CD4-positive, alpha-beta T cell treated with Interleukin-15 for 4 hours (primary cell): ENCODE measurements at regions not wholly inside any gene's neighbourhood (a gene's known extent, or its start where the extent isn't known, plus 50 kb on each side); places are given as distances from the start of the nearest gene placed in this dataset.
A peak's percentile ranks its signal among the peaks of the same experiment; 100 is the strongest.
"Not testable (repeated sequence)": the region's sequence is repeated elsewhere in the genome, so short reads cannot be mapped to it uniquely, and the experiment has no call there.

Source experiments
- DNase-seq: peaks from one replicate; pipeline ENCODE4 v3.0.0-alpha.2; 2020; ENCODE audit warnings: low spot score

DNA sequence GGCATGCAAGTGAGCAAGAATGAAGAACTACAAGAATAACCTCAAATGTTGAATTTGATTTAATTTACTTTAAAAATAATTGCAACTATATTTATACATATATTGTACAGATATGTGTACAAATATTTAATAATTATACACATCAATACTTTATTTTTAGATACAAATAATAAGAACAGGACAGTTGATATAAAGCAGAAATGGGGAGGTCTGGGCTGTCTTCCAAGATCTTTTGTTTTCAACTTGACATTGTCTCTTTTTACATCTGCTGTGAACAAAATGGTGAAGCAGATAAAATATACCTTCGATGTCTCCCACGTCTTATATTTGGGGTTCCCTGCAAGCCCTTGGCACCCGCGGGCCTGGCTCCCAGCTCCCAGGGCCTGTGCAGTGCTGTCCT is 231.3 kb upstream of the RBBP8 start:
- no peak for DNase-seq

DNA sequence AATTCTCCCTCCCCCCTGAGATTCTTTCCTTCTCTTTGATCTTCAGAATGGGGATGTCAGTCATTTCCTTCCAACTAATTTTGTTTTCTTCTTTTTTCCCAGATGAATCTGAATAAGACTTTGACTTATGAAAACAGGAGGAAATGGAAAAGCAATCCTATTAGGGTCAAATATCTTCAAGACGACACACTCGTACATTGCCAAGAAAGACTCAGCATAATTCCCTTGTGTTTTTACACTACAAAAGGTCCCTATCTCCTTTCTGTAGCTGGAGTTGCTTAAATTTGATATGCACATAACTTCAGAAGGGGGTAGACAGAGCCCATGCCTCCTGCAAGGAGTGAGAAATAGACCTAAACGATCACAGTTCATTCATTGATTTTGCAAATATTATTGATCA is 230.3 kb upstream of the RBBP8 start:
- DNase-seq: no peak

DNA sequence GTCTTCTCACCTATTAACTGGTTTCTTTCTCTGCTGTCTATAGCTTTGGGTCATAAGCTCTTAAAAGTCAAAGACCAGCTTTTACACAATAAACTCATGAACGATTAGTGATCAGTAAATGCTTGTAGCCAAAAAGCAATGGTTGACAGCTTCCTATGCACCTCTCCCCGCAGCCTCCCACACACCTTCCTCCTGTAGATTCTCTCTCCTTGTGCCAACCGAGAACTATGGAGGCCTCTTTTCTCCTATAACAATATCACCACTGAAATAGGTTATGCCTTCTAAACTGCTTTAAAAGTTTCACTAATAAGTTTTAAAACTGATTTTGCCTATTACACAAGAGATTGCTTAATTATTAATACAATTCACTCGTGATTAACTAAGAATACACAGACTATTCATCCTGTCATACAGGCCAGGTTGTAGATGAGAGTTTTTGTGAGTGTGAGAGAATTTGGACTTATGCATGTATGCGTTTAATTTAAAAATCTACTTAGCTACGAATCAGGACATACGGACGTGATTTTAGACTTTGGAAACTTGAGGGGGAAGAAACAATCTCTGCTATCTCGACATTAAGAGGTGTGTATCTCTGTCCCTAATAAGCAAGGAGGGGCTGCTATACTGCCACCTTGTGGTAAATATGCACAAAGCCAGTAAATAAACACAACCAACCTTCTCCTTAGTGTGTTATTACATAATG is 229.1 kb upstream of the RBBP8 start:
- peak; percentile 31 for DNase-seq

- no peak for DNase-seq
These were observed 228.6 kb upstream of the RBBP8 start for GRCh38 chr18:22704586-22704918.

DNA sequence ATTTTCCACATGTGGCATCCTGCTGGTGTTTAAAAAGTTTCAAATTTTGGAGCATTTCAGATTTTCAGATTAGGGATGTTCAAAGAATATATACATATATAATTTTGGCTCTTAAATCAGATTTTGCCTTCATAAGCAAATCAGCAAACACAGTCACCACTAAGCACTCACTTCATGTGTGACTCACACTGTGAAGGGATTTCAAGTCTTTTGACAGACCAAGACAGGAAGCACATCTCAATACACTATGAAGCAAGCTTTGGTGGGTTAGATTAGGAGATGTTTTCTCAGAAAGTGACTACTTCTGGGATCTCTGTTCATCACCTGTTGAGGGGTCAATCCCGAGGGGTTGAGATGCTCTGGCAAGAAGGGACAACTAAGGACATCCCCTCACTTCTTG is 227.8 kb upstream of the RBBP8 start:
- DNase-seq: no peak

GRCh38 chr18:22706025-22706424 is 227.1 kb upstream of the RBBP8 start:
- DNase-seq: not testable (repeated sequence)

DNA sequence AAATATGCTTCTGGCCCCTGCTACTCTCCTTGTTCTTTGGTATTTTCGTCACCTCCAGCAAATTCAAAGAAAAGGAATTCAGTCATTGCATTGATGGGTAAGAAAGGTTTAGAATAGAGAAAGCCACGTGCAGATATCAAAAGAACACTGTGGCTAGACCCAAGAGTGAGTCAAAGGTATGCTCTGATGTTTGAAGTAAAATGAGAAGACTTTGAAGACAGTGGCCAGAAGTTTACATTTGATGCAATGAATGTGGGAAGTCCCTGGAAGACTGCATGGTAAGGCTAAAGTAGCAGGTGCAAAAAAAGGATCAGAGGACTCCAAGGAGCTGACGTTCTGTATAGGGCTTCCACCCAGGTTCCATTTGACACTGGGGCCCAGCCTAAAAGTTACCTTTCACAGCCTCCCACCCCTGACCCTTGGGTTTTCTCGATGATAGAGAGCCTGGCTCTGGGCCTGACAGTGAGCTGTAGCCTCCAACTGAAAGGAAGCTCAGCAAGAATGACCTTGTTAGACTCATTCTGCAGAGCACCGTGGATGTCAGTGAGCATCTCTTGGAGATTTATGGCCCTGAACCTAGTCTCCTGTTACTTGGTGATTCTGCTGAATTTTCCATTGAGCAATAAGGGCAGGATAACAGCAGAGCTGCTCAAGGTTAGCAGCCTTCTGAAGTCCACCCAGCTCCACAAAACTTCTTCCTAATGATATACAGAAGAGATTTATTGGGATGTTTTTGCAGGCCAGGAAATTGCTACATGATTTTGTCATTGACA is 223.7 kb upstream of the RBBP8 start:
- DNase-seq: no peak

- no peak for DNase-seq
These were observed 222.4 kb upstream of the RBBP8 start for GRCh38 chr18:22710673-22711191.

DNA sequence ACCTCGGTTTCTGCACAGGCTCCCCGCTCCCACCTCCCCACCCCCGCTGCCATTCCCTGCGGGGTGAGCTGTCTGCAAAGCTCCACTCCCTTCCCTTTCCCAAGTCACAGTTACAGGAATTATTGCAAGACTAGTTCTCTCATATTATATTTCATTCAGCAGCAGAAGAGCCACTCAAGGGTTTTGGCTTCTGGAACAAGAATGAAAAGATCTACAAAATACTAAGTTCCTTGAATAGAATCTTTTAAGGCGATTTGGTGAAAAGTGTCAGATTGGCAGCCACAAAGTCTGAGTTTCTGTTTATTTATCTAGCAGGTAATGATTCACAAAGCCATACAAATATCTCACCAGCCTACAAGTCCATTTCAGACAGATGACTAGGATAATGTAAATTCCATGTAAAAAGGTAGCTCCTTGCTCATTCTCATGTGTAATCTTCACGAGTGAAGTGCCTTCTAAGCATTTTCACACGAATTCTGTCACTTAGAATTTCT is 221.9 kb upstream of the RBBP8 start:
- no peak for DNase-seq

GRCh38 chr18:22713511-22713910 is 219.6 kb upstream of the RBBP8 start:
- no peak for DNase-seq

DNA sequence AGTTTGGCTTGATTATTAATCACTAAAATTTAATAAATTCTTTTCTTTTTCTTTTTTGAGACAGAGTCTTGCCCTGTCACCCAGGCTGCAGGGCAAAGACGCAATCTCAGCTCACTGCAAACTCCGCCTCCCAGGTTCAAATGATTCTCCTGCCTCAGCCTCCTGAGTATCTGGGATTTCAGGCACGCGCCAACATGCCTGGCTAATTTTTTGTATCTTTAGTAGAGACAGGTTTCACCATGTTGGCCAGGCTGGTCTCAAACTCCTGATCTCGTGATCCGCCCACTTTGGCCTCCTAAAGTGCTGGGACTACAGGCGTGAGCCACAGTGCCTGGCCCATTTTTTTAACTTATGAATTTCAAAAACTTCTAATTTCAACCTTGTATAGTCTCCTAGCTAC is 215.6 kb upstream of the RBBP8 start:
- not testable (repeated sequence) for DNase-seq

- DNase-seq: no peak
These were observed 209.9 kb upstream of the RBBP8 start for GRCh38 chr18:22723221-22723620.

- no peak for DNase-seq
These were observed 209.4 kb upstream of the RBBP8 start for GRCh38 chr18:22723773-22724172.

DNA sequence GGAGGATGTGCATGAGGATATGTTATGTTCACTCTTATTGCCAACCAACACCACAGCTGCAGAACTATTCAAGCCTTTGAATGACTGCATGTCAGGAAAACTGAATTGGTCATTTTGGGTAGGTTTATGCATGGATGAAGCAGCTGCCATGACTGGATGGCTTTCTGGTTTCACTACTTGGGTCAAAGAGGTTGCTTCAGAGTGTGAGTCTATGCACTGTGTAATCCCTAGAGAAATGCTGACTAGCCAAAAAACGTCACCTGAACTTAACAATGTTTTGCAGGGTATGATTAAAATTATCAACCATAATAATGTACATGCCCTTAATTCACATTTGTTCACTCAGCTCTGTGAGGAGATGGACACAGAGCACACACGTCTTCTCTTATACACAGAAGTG is 206.7 kb upstream of the RBBP8 start:
- no peak for DNase-seq

DNA sequence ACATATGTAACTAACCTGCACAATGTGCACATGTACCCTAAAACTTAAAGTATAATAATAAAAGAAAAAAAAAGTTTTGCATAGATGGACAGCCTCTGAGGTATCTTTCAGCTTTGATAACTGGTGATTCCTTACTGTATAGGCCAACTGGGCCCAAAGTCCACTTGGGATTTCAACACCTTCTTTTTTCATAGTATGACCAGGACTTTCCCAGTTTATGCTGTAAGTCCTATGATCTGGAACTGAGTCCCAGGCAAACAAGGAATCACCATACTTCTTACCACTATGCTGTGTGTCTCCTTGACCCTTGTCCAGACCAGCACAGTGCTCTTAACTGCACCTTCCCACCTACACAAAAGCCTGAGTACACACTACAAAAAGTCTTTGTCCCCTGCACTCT is 205.1 kb upstream of the RBBP8 start:
- no peak for DNase-seq

GRCh38 chr18:22728481-22729105 is 204.5 kb upstream of the RBBP8 start:
- no peak for DNase-seq

- DNase-seq: no peak
These were observed 201.7 kb upstream of the RBBP8 start for GRCh38 chr18:22731398-22731797.

- DNase-seq: no peak
These were observed 198.9 kb upstream of the RBBP8 start for GRCh38 chr18:22734105-22734661.

GRCh38 chr18:22734791-22735627 is 198.1 kb upstream of the RBBP8 start:
- no peak for DNase-seq

DNA sequence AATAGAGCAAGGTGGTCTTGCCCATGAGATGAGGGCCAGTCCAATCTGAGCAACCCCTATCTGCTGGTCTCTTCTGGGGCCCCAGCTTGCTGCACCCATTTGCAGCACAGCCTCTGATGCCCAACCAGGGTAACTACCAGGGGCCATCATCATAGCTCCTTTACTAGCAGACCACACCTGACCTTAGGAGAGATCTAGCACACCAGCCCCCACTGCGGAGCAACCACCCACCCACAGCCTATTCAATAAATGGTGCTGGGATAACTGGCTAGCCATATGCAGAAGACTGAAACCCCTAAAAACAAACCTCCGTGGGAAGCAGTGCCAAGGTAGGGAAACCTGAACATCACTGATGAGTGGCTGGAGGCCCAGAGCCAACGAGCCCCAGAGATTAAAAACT is 196.1 kb upstream of the RBBP8 start:
- no peak for DNase-seq

DNA sequence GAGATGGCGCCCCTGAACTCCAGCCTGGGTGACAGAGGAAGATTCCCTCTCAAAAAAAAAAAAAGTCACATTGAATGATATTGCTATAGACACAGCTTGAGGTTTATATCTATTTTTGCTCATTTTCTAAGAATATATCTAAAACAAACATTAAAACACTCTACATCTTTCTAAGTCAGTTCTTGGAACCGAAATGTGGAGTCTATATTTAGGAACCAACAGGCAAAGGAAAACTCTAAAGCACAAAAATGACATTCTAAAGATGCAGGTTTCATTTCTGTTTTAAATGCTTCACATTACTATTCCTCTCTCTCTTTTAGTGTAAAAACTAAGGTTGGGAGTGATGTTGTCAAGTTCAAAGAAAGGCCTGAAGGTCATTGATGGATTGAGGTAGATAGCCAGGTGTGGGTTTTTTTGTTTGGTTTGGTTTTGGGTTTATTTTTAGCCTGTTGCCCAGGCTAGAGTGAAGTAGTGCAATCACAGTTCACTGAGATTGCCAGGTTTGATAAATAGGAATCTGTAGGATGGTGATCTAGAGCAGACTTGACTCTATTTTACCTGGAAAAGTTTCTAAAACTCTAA is 194.0 kb upstream of the RBBP8 start:
- no peak for DNase-seq
